H9 (cell line): ENCODE measurements at regions not wholly inside any gene's neighbourhood (a gene's known extent, or its start where the extent isn't known, plus 50 kb on each side); places are given as distances from the start of the nearest gene placed in this dataset.

Experiments used
- DNase-seq: peaks from one replicate; pipeline ENCODE4 v3.0.0-alpha.2; 2017
- H2AFZ ChIP-seq: one replicate; pipeline ENCODE4 v1.6.1; 2013; ENCODE audit warnings: mild to moderate bottlenecking, low read length, control low read depth, moderate library complexity
- H2AK5ac ChIP-seq: 2 replicates; pipeline ENCODE4 v1.6.1; 2013; ENCODE audit warnings: low read length, control low read depth, mixed read lengths; ENCODE audit not compliant: insufficient read length
- H2BK120ac ChIP-seq: one replicate; pipeline ENCODE4 v1.6.1; 2013; ENCODE audit warnings: low read depth, mild to moderate bottlenecking, low read length, control low read depth, inconsistent platforms; ENCODE audit not compliant: poor library complexity, severe bottlenecking
- H2BK12ac ChIP-seq: 2 replicates; pipeline ENCODE4 v1.6.1; 2013; ENCODE audit warnings: low read length, control low read depth, mixed read lengths, low read depth; ENCODE audit not compliant: insufficient read length
- H2BK15ac ChIP-seq: 2 replicates; pipeline ENCODE4 v1.6.1; 2013; ENCODE audit warnings: low read depth, low read length, control low read depth
- H2BK20ac ChIP-seq: one replicate; pipeline ENCODE4 v1.6.1; 2013; ENCODE audit warnings: low read depth, mild to moderate bottlenecking, low read length, control low read depth, inconsistent platforms; ENCODE audit not compliant: poor library complexity, severe bottlenecking
- H2BK5ac ChIP-seq: 2 replicates; pipeline ENCODE4 v1.6.1; 2013; ENCODE audit warnings: low read length, control low read depth, mixed read lengths; ENCODE audit not compliant: insufficient read length
- H3K14ac ChIP-seq: 2 replicates; pipeline ENCODE4 v1.6.1; 2013; ENCODE audit warnings: low read length, control low read depth; ENCODE audit not compliant: insufficient read depth
- H3K18ac ChIP-seq: 2 replicates; pipeline ENCODE4 v1.6.1; 2013; ENCODE audit warnings: low read depth, mild to moderate bottlenecking, mixed read lengths, low read length, control low read depth; ENCODE audit not compliant: insufficient read length
- H3K23ac ChIP-seq: 2 replicates; pipeline ENCODE4 v1.6.1; 2013; ENCODE audit warnings: low read length, control low read depth, mixed read lengths, low read depth; ENCODE audit not compliant: insufficient read length
- H3K23me2 ChIP-seq: 2 replicates; pipeline ENCODE4 v1.6.1; 2013; ENCODE audit warnings: low read depth, mild to moderate bottlenecking, mixed read lengths, low read length, control low read depth; ENCODE audit not compliant: insufficient read length, poor library complexity, severe bottlenecking
- H3K27ac ChIP-seq: 2 replicates; pipeline ENCODE4 v1.5.1; 2013; ENCODE audit warnings: low read length, control low read depth, mixed read lengths, low read depth; ENCODE audit not compliant: insufficient read length
- H3K27me3 ChIP-seq: 2 replicates; pipeline ENCODE4 v1.6.1; 2013; ENCODE audit warnings: low read length, control low read depth, inconsistent platforms; ENCODE audit not compliant: insufficient read depth
- H3K4ac ChIP-seq: 2 replicates; pipeline ENCODE4 v1.6.1; 2013; ENCODE audit warnings: low read depth, mild to moderate bottlenecking, control low read depth, inconsistent platforms, low read length, moderate library complexity
- H3K4me1 ChIP-seq: 2 replicates; pipeline ENCODE4 v1.6.1; 2013; ENCODE audit warnings: low read length, control low read depth, inconsistent platforms; ENCODE audit not compliant: insufficient read depth
- H3K4me2 ChIP-seq: 2 replicates; pipeline ENCODE4 v1.6.1; 2013; ENCODE audit warnings: low read length, control low read depth, mixed read lengths; ENCODE audit not compliant: insufficient read length, insufficient read depth
- H3K56ac ChIP-seq: 2 replicates; pipeline ENCODE4 v1.6.1; 2013; ENCODE audit warnings: low read depth, mild to moderate bottlenecking, mixed read lengths, low read length, control low read depth; ENCODE audit not compliant: insufficient read length
- H3K79me1 ChIP-seq: 2 replicates; pipeline ENCODE4 v1.6.1; 2013; ENCODE audit warnings: low read depth, mild to moderate bottlenecking, moderate library complexity, low read length, control low read depth, inconsistent platforms; ENCODE audit not compliant: insufficient read depth, poor library complexity, severe bottlenecking
- H3K79me2 ChIP-seq: 2 replicates; pipeline ENCODE4 v1.6.1; 2013; ENCODE audit warnings: low read length, control low read depth, inconsistent platforms; ENCODE audit not compliant: insufficient read depth
- H3K9ac ChIP-seq: 2 replicates; pipeline ENCODE4 v1.6.1; 2013; ENCODE audit warnings: low read length, control low read depth, mixed read lengths; ENCODE audit not compliant: insufficient read length; ENCODE audit errors: extremely low read depth
- H3K9me3 ChIP-seq: one replicate; pipeline ENCODE4 v1.6.1; 2013; ENCODE audit warnings: low read depth, low read length, inconsistent platforms; ENCODE audit not compliant: control insufficient read depth
- H3T11ph ChIP-seq: one replicate; pipeline ENCODE4 v1.6.1; 2013; ENCODE audit warnings: mild to moderate bottlenecking, low read length, control low read depth, inconsistent platforms
- H4K20me1 ChIP-seq: one replicate; pipeline ENCODE4 v1.6.1; 2013; ENCODE audit not compliant: control insufficient read depth, insufficient read length, insufficient read depth
- H4K5ac ChIP-seq: 2 replicates; pipeline ENCODE4 v1.6.1; 2013; ENCODE audit warnings: low read depth, mild to moderate bottlenecking, mixed read lengths, low read length, control low read depth; ENCODE audit not compliant: insufficient read length
- H4K8ac ChIP-seq: replicated peaks from 2 replicates; pipeline ENCODE4 v1.6.1; 2013; ENCODE audit warnings: low read length, control low read depth, mixed read lengths, low read depth; ENCODE audit not compliant: insufficient read length
- H4K91ac ChIP-seq: 2 replicates; pipeline ENCODE4 v1.6.1; 2013; ENCODE audit warnings: low read depth, mild to moderate bottlenecking, moderate library complexity, mixed read lengths, low read length, control low read depth; ENCODE audit not compliant: insufficient read length
- H3K27ac Mint-ChIP-seq, 3 experiments: 2 replicates in 2 of 3; 3 replicates in 1 of 3; pipeline ENCODE4 v1.8.0; 2020 to 2021; ENCODE audit warnings: mixed read lengths in 3 of 3, mild to moderate bottlenecking in 1 of 3, moderate library complexity in 1 of 3
- H3K27me3 Mint-ChIP-seq: 2 replicates; pipeline ENCODE4 v1.8.0; 2021; ENCODE audit warnings: low read depth, mild to moderate bottlenecking, moderate library complexity, mixed read lengths
- H3K36me3 Mint-ChIP-seq, 3 experiments: 2 replicates in 2 of 3; 3 replicates in 1 of 3; pipeline ENCODE4 v1.8.0; 2020 to 2021; ENCODE audit warnings: low read depth in 3 of 3, mixed read lengths in 3 of 3; ENCODE audit not compliant: insufficient read depth in 1 of 3
- H3K4me1 Mint-ChIP-seq, 2 experiments: 2 replicates each; pipeline ENCODE4 v1.8.0; 2020; ENCODE audit warnings: mixed read lengths in 2 of 2
- H3K4me3 Mint-ChIP-seq, 2 experiments: 2 replicates in 1 of 2; 3 replicates in 1 of 2; pipeline ENCODE4 v1.8.0; 2020 to 2021; ENCODE audit warnings: mild to moderate bottlenecking in 2 of 2, mixed read lengths in 2 of 2, moderate library complexity in 1 of 2
- H3K9me3 Mint-ChIP-seq, 2 experiments: 2 replicates in 1 of 2; 3 replicates in 1 of 2; pipeline ENCODE4 v1.8.0; 2020; ENCODE audit warnings: mild to moderate bottlenecking in 2 of 2, mixed read lengths in 2 of 2, moderate library complexity in 1 of 2
- CTCF ChIP-seq: fragments of 200-600 bp; sonication (generic); conservative IDR thresholded peaks from 3 replicates; pipeline ENCODE4 v1.8.0; 2021; ENCODE audit warnings: antibody characterized with exemption, mild to moderate bottlenecking
- WGBS: extraction: QIAGEN DNeasy Blood & Tissue Kit; methylation state at CpG from one replicate; pipeline ENCODE4 v1.1.7; 2013; ENCODE audit warnings: missing lambda C conversion rate, low lambda C conversion rate, mixed read lengths; ENCODE audit not compliant: insufficient read length; ENCODE audit errors: extremely low coverage; 5-methylcytosine and 5-hydroxymethylcytosine counted together

- no peak for DNase-seq
- no peak overlapping the region for H2AK5ac ChIP-seq
- no peak overlapping the region for H2BK5ac ChIP-seq
- H3K27me3 ChIP-seq = no peaks in the 10 kb centered on the region
- no peaks in the 10 kb centered on the region for H3K23me2 ChIP-seq
- no peak overlapping the region for H2BK120ac ChIP-seq
- H3K9me3 Mint-ChIP-seq = peaks cover under 1 to 1% of the 10 kb centered on the region in 2 experiments; a peak in 3 of 5 replicates
- no peak overlapping the region for H2BK15ac ChIP-seq
- H2BK12ac ChIP-seq = no peak overlapping the region
- H3K4me1 ChIP-seq = no peaks in the 10 kb centered on the region
- H3K36me3 Mint-ChIP-seq = peaks cover 0 to 2% (median under 1%) of the 10 kb centered on the region in 3 experiments; a peak in 3 of 7 replicates
- no peak overlapping the region; a peak in 1 of 7 replicates for H3K27ac Mint-ChIP-seq
- H3K9me3 ChIP-seq = no peaks in the 10 kb centered on the region
- no peak overlapping the region for H2AFZ ChIP-seq
- H3K27me3 Mint-ChIP-seq = no peaks in the 10 kb centered on the region
- no peak overlapping the region for H3K4ac ChIP-seq
- no peak overlapping the region for H4K8ac ChIP-seq
- no peak for TF ChIP-seq CTCF
- no peak overlapping the region for H3K27ac ChIP-seq
- WGBS = no CpG with 5 or more reads among the region's 3 CpGs
- H3K4me1 Mint-ChIP-seq = peaks cover 5% of the 10 kb centered on the region in 2 experiments; a peak in 2 of 4 replicates
- H4K5ac ChIP-seq = no peak overlapping the region
- H3K4me3 Mint-ChIP-seq = no peak overlapping the region
- no peaks in the 10 kb centered on the region for H4K20me1 ChIP-seq
- no peak overlapping the region for H3K56ac ChIP-seq
- no peak overlapping the region for H3K4me2 ChIP-seq
- H2BK20ac ChIP-seq = no peak overlapping the region
- H4K91ac ChIP-seq = no peak overlapping the region
- no peaks in the 10 kb centered on the region for H3K79me2 ChIP-seq
- H3K14ac ChIP-seq = no peak overlapping the region
- H3K9ac ChIP-seq = no peak overlapping the region
- H3T11ph ChIP-seq = no peak overlapping the region
- H3K18ac ChIP-seq = no peak overlapping the region
- no peaks in the 10 kb centered on the region for H3K79me1 ChIP-seq
- no peak overlapping the region for H3K23ac ChIP-seq
These were observed 150.1 kb upstream of the FHIT start for GRCh38 chr3:61401359-61401758.
